ENCODE measurements at regions not wholly inside any gene's neighbourhood (a gene's known extent, or its start where the extent isn't known, plus 50 kb on each side); places are given as distances from the start of the nearest gene placed in this dataset.

GRCh38 chr20:7770578-7770977 lies 169.7 kb downstream of the HAO1 start (continued):
- TF ChIP-seq ZFP91 (CRISPR knock-in tag; IDR thresholded peaks at IDR 0.05; ENCODE audit: borderline replicate concordance) = no peak
- no peak for TF ChIP-seq KAT8 (CRISPR knock-in tag; IDR thresholded peaks at IDR 0.05)
- no peak for TF ChIP-seq ZNF232 (CRISPR knock-in tag; IDR thresholded peaks at IDR 0.05; ENCODE audit: borderline replicate concordance)
- no peak for TF ChIP-seq ZNF512B (CRISPR knock-in tag; IDR thresholded peaks at IDR 0.05; ENCODE audit: borderline replicate concordance)

DNA sequence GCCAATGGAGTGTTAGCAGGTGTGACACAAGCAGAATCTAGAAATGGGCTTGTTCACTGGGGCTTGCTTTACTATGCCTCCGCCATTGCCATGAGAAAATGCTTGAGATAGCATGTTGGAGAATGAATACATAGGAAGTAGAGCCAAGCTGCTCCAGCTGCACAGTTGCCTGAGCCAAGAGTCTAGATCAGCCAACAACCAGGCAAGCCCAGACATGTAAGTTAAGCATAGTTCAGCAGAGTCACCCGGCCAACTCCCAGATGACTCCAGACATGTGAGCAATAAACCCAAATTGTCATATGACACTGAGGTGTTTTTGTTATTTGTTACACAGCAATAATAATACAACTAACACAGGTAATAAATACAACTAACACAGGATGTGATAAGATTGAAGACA lies 167.9 kb downstream of the HAO1 start:
- H3K4me3 ChIP-seq (replicated peaks in 1 of 3; ENCODE audit: insufficient read depth in 1 of 3, low read depth in 2 of 3, low read length in 3 of 3) = no peak overlapping the region
- in situ Hi-C loops (cut with HindIII; ENCODE audit: extremely low pct_ligation_motif_present, low pct_unique_long_range_greater_than_20kb) (no loop called here), intact Hi-C loops (cut with micrococcal nuclease; ENCODE audit: unreplicated experiment) (no loop called here)
- ChIA-PET CTCF (ENCODE audit: low intra/inter-chr PET ratio, low total read pairs) (no interaction called here), POLR2A (no interaction called here)
- no peaks in the 10 kb centered on the region for H4K20me1 ChIP-seq (ENCODE audit: insufficient read depth, low read length)
- H3K36me3 ChIP-seq (replicated peaks in 1 of 2; ENCODE audit: control insufficient read depth in 1 of 2, insufficient read depth in 2 of 2, low read length in 2 of 2) = no peaks in the 10 kb centered on the region
- no peak overlapping the region for H3K9ac ChIP-seq (ENCODE audit: insufficient read depth, low read depth, low read length)
- 39% methylated on average over 2 of the region's 2 CpGs for WGBS (ENCODE audit: low lambda C conversion rate)
- H3K27me3 ChIP-seq (ENCODE audit: control insufficient read depth in 1 of 2, insufficient read depth in 2 of 2, low read length in 2 of 2) = no peaks in the 10 kb centered on the region
- FAIRE-seq (no peak), DNase-seq (ENCODE audit: low spot score) (no peak), ATAC-seq (no peak)
- no peaks in the 10 kb centered on the region for H3K4me1 ChIP-seq (ENCODE audit: insufficient read depth, low read length)
- peaks cover 46% of the 10 kb centered on the region for H3K9me3 ChIP-seq (ENCODE audit: low read length)
- H3K27ac ChIP-seq (ENCODE audit: extremely low read length, insufficient read depth, low read length) = no peak overlapping the region
- TF ChIP-seq HNF1B (CRISPR knock-in tag; IDR thresholded peaks at IDR 0.05) = no peak
- H3K4me2 ChIP-seq (ENCODE audit: low read depth, low read length) = no peak overlapping the region
- H2AFZ ChIP-seq (ENCODE audit: low read length) = no peak overlapping the region
- H3K79me2 ChIP-seq (ENCODE audit: insufficient read depth, low read length) = no peaks in the 10 kb centered on the region
- BruUV-seq (replicated peaks) = no TSS peak
